Neural progenitor cell (in vitro differentiated cells): ENCODE measurements at regions not wholly inside any gene's neighbourhood (a gene's known extent, or its start where the extent isn't known, plus 50 kb on each side); places are given as distances from the start of the nearest gene placed in this dataset.
"Not testable (repeated sequence)": the region's sequence is repeated elsewhere in the genome, so short reads cannot be mapped to it uniquely, and the experiment has no call there.

Source experiments
- DNase-seq: peaks from one replicate; pipeline ENCODE4 v3.0.0-alpha.2; 2016; ENCODE audit warnings: low spot score
- H2AFZ ChIP-seq: fragments of 200-600 bp; sonication (generic); replicated peaks from 2 replicates; pipeline ENCODE4 v1.6.1; 2016; ENCODE audit warnings: antibody characterized with exemption
- H3F3A ChIP-seq: fragments of 200-600 bp; sonication (generic); 2 replicates; pipeline ENCODE4 v1.6.1; 2016; ENCODE audit warnings: antibody characterized with exemption, low read depth
- H3K27ac ChIP-seq: fragments of 200-600 bp; sonication (generic); 2 replicates; pipeline ENCODE4 v1.5.1; 2016; ENCODE audit warnings: mild to moderate bottlenecking
- H3K27me3 ChIP-seq: fragments of 200-600 bp; sonication (generic); 2 replicates; pipeline ENCODE4 v1.6.1; 2016; ENCODE audit warnings: mild to moderate bottlenecking, moderate library complexity
- H3K36me3 ChIP-seq: fragments of 200-600 bp; sonication (generic); 2 replicates; pipeline ENCODE4 v1.5.1; 2016
- H3K4me1 ChIP-seq: fragments of 200-600 bp; sonication (generic); 2 replicates; pipeline ENCODE4 v1.6.1; 2016; ENCODE audit warnings: mixed run types
- H3K4me2 ChIP-seq: fragments of 200-600 bp; sonication (generic); 2 replicates; pipeline ENCODE4 v1.6.1; 2016
- H3K4me3 ChIP-seq: fragments of 200-600 bp; sonication (generic); 2 replicates; pipeline ENCODE4 v1.5.1; 2016
- H3K79me2 ChIP-seq: fragments of 200-600 bp; sonication (generic); 2 replicates; pipeline ENCODE4 v1.6.1; 2016; ENCODE audit warnings: low read depth
- H3K9ac ChIP-seq: fragments of 200-600 bp; sonication (generic); 2 replicates; pipeline ENCODE4 v1.6.1; 2016
- H3K9me3 ChIP-seq: fragments of 200-600 bp; sonication (generic); 2 replicates; pipeline ENCODE4 v1.5.1; 2016; ENCODE audit warnings: low read depth
- H4K20me1 ChIP-seq: fragments of 200-600 bp; sonication (generic); 2 replicates; pipeline ENCODE4 v1.6.1; 2016; ENCODE audit warnings: low read depth
- H3K27ac Mint-ChIP-seq: 3 replicates; pipeline ENCODE4 v1.8.0; 2021; ENCODE audit warnings: mixed read lengths
- H3K27me3 Mint-ChIP-seq: 2 replicates; pipeline ENCODE4 v1.8.0; 2022; ENCODE audit warnings: low read depth, mild to moderate bottlenecking, inconsistent platforms, moderate library complexity, mixed read lengths; ENCODE audit not compliant: insufficient read depth
- H3K36me3 Mint-ChIP-seq: 3 replicates; pipeline ENCODE4 v1.8.0; 2021; ENCODE audit warnings: mixed read lengths
- H3K4me1 Mint-ChIP-seq: 3 replicates; pipeline ENCODE4 v1.8.0; 2021; ENCODE audit warnings: mixed read lengths
- H3K4me3 Mint-ChIP-seq: 3 replicates; pipeline ENCODE4 v1.8.0; 2021; ENCODE audit warnings: mild to moderate bottlenecking, moderate library complexity, mixed read lengths
- H3K9me3 Mint-ChIP-seq: 3 replicates; pipeline ENCODE4 v1.8.0; 2020; ENCODE audit warnings: mixed read lengths
- EZH2 ChIP-seq: fragments of 200-600 bp; sonication (generic); IDR thresholded peaks from 2 replicates; pipeline ENCODE4 v1.6.1; 2017; ENCODE audit warnings: antibody characterized with exemption, mild to moderate bottlenecking, moderate library complexity
- EZH2phosphoT487 ChIP-seq: fragments of 200-600 bp; sonication (generic); IDR thresholded peaks from 2 replicates; pipeline ENCODE4 v1.6.1; 2017; ENCODE audit warnings: antibody characterized with exemption
- TF ChIP-seq, protein P1 (sequence below): fragments of 200-600 bp; sonication (generic); IDR thresholded peaks from 2 replicates; pipeline ENCODE4 v1.5.1; 2017; ENCODE audit warnings: antibody characterized with exemption, mild to moderate bottlenecking

DNA sequence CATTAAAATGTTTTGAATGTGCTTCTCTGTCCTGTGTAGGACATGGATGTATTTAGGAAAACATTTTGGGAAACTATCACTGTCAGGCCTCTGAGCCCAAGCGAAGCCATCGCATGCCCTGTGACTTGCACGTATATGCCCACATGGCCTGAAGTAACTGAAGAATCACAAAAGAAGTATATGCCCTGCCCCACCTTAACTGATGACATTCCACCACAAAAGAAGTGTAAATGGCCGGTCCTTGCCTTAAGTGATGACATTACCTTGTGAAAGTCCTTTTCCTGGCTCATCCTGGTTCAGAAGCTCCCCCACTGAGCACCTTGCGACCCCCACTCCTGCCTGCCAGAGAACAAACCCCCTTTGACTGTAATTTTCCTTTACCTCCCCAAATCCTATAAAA lies 191.1 kb upstream of the MEIS1 start:
- H2AFZ ChIP-seq, H3K27ac Mint-ChIP-seq, H3K4me3 Mint-ChIP-seq, H4K20me1 ChIP-seq, H3K36me3 ChIP-seq, H3K79me2 ChIP-seq, H3K27me3 Mint-ChIP-seq, H3K4me2 ChIP-seq, H3K4me3 ChIP-seq, H3K27me3 ChIP-seq, H3K9me3 ChIP-seq, H3K36me3 Mint-ChIP-seq, H3K9ac ChIP-seq, DNase-seq, H3F3A ChIP-seq, H3K4me1 ChIP-seq, H3K27ac ChIP-seq, H3K9me3 Mint-ChIP-seq: not testable (repeated sequence)
- peaks cover 31% of the 10 kb centered on the region for H3K4me1 Mint-ChIP-seq

GRCh38 chr2:66242888-66243287 lies 192.0 kb upstream of the MEIS1 start:
- not testable (repeated sequence) for H3K27ac ChIP-seq, H3K4me3 Mint-ChIP-seq, H3K4me2 ChIP-seq, H3K36me3 Mint-ChIP-seq, H3K4me3 ChIP-seq, H3K9ac ChIP-seq, H3K79me2 ChIP-seq, H3K9me3 Mint-ChIP-seq, H3K27ac Mint-ChIP-seq, H3K27me3 Mint-ChIP-seq, DNase-seq, H2AFZ ChIP-seq, H3K9me3 ChIP-seq, H3K27me3 ChIP-seq, H3F3A ChIP-seq, H3K36me3 ChIP-seq, H4K20me1 ChIP-seq, H3K4me1 ChIP-seq
- H3K4me1 Mint-ChIP-seq = peaks cover 39% of the 10 kb centered on the region

- H3K79me2 ChIP-seq = no peaks in the 10 kb centered on the region
- no peak for TF ChIP-seq EZH2phosphoT487
- TF ChIP-seq, protein P1, sequence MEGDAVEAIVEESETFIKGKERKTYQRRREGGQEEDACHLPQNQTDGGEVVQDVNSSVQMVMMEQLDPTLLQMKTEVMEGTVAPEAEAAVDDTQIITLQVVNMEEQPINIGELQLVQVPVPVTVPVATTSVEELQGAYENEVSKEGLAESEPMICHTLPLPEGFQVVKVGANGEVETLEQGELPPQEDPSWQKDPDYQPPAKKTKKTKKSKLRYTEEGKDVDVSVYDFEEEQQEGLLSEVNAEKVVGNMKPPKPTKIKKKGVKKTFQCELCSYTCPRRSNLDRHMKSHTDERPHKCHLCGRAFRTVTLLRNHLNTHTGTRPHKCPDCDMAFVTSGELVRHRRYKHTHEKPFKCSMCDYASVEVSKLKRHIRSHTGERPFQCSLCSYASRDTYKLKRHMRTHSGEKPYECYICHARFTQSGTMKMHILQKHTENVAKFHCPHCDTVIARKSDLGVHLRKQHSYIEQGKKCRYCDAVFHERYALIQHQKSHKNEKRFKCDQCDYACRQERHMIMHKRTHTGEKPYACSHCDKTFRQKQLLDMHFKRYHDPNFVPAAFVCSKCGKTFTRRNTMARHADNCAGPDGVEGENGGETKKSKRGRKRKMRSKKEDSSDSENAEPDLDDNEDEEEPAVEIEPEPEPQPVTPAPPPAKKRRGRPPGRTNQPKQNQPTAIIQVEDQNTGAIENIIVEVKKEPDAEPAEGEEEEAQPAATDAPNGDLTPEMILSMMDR = no peak
- no peak for TF ChIP-seq EZH2
- Mint-ChIP-seq H3K27me3 (peaks cover 7% of the 10 kb centered on the region), H3K4me3 (no peak overlapping the region), H3K27ac (no peak overlapping the region), H3K9me3 (no peaks in the 10 kb centered on the region), H3K4me1 (peaks cover 45% of the 10 kb centered on the region), H3K36me3 (no peaks in the 10 kb centered on the region)
- DNase-seq = no peak
- no peak overlapping the region for H3K4me3 ChIP-seq
- no peaks in the 10 kb centered on the region for H3K36me3 ChIP-seq
- no peaks in the 10 kb centered on the region for H3K9me3 ChIP-seq
- no peaks in the 10 kb centered on the region for H3F3A ChIP-seq
- no peaks in the 10 kb centered on the region for H4K20me1 ChIP-seq
- no peak overlapping the region for H3K4me2 ChIP-seq
- H3K27ac ChIP-seq = no peak overlapping the region
- H3K9ac ChIP-seq = no peak overlapping the region
- peaks cover 3% of the 10 kb centered on the region for H3K4me1 ChIP-seq
- no peaks in the 10 kb centered on the region for H3K27me3 ChIP-seq
- no peak overlapping the region for H2AFZ ChIP-seq
These were observed 192.7 kb upstream of the MEIS1 start for GRCh38 chr2:66242099-66242789.

- DNase-seq = no peak
- Histone ChIP-seq H3K27ac (no peak overlapping the region), H2AFZ (no peak overlapping the region), H3K27me3 (no peaks in the 10 kb centered on the region), H3K4me3 (no peak overlapping the region), H3K4me2 (no peak overlapping the region), H3F3A (no peaks in the 10 kb centered on the region), H3K79me2 (no peaks in the 10 kb centered on the region), H3K36me3 (no peaks in the 10 kb centered on the region), H4K20me1 (no peaks in the 10 kb centered on the region), H3K4me1 (peaks cover 3% of the 10 kb centered on the region), H3K9ac (no peak overlapping the region), H3K9me3 (no peaks in the 10 kb centered on the region)
- Mint-ChIP-seq H3K27ac (no peak overlapping the region), H3K27me3 (peaks cover 2% of the 10 kb centered on the region), H3K4me1 (peaks cover 48% of the 10 kb centered on the region), H3K4me3 (no peak overlapping the region), H3K9me3 (no peaks in the 10 kb centered on the region), H3K36me3 (no peaks in the 10 kb centered on the region)
- TF ChIP-seq, protein P1 = no peak
- no peak for TF ChIP-seq EZH2phosphoT487
- no peak for TF ChIP-seq EZH2
These were observed 194.6 kb upstream of the MEIS1 start for GRCh38 chr2:66240286-66240685.
